DMS153 treated with DMSO at 0.1 percent for 48 hours (cell line): ENCODE measurements at regions not wholly inside any gene's neighbourhood (a gene's known extent, or its start where the extent isn't known, plus 50 kb on each side); places are given as distances from the start of the nearest gene placed in this dataset.
"Not testable (repeated sequence)": the region's sequence is repeated elsewhere in the genome, so short reads cannot be mapped to it uniquely, and the experiment has no call there.

Source experiments
- DNase-seq: peaks from one replicate; lab custom pipeline; 2025; ENCODE audit not compliant: unreplicated experiment; lab: John Stamatoyannopoulos, UW

- DNase-seq = no peak
These were observed 1156.0 kb downstream of the PCDH9 start for GRCh38 chr13:66074018-66074615.

GRCh38 chr13:66072097-66072496 is 1158.0 kb downstream of the PCDH9 start:
- not testable (repeated sequence) for DNase-seq

DNA sequence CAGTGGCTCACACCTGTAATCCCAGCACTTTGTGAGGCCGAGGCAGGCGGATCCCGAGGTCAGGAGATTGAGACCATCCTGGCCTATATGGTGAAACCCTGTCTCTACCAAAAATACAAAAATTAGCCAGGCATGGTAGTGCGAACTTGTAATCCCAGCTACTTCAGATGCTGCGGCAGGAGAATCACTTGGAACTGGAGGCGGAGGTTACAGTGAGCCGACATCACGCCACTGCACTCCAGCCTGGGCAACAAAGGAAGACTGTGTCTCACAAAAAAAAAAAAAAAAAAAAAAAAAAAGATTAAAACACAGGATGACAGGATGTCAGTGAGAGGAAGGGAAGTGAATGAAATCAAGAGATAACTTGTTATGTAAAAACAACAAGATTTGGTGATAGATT is 1158.5 kb downstream of the PCDH9 start:
- no peak for DNase-seq

DNA sequence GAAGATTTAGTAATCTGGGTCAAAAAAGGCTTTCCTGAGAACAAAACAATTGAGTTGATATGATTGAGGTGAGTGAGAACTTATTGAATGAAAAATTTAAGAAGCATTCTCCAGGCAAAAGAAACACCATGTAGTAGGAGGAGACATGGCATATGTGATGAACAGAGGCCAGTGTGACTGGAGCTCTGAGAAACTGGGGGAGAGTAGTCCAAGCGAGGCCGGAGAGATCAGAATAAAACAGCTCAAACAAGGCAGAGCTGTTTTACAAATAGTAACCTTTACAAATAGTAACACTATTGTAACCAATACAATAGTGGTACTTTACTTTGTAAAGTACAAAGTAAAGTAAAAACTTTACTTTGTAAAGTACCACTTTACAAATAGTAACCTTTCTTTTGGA is 1159.1 kb downstream of the PCDH9 start:
- DNase-seq = no peak

DNA sequence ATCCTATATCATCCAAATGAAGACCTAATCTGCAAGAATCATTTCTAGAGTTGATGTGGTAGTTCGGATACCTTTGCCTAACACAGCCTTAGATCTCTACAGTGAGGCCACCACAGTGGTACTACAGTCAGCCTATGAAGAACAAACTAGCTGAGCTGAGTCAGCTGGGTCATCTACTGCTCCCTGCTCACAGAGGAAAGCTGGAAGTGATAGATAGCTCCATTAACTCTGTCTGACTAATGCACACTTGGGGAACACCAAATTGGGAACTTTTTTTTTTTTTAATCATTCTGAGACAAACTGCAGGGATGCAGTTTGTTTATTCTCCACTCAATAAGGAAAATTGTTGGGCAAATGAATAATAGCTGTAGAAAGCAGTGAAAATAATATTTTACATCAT is 1160.6 kb downstream of the PCDH9 start:
- no peak for DNase-seq

DNA sequence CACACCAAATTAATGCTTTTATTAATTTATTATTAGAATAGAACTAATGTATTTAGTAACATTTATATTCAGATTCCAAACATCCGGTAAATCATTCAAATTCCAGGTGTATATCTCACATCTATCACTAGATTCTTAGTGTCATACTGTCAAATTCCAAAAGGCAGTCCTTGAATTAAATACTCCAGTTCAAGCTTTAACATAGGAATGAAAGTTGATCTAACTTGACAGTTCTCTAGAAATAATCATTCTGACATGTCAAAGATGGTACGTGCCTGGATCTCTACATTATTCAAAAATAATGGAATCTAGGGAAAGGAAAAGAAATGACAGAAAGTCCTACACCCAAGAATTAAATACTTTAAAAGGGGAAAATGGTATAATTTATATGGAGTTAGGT is 1161.5 kb downstream of the PCDH9 start:
- no peak for DNase-seq

DNA sequence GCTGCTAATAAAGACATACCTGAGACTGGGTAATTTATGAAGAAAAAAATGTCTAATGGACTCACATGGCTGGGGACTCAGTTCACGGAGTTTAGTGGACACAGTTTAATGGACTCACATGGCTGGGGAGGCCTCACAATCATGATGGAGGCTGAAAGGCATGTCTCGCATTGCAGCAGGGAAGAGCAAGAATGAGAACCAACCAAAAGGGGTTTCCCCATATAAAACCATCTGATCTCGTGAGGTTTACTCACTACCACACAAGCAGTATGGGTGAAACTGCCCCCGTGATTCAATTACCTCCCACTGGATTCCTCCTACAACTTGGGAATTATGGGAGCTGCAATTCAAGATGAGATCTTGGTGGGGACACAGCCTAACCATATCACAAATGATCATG is 1181.2 kb downstream of the PCDH9 start:
- DNase-seq = no peak

- no peak for DNase-seq
These were observed 1189.6 kb downstream of the PCDH9 start for GRCh38 chr13:66040506-66040905.

DNA sequence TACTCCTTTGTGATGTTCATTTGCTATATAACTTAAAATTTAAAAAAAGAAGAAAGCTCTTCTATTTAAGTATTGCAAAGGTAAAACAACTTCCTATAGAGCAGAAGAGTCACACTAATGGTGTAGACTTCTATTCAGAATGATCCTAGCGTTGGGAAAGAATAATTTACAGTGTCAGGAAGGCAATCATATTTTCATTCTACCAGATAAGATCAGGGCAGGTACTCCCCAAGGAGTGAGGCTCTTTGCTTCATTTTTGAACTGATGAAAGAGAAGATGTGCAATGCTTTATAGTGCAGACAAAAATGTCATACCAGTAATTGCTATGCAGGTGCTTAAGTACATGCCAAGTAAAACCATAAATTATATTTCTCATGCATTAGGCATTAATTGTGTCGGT is 1193.0 kb downstream of the PCDH9 start:
- DNase-seq = no peak

- DNase-seq = no peak
These were observed 1193.5 kb downstream of the PCDH9 start for GRCh38 chr13:66036636-66037035.

DNA sequence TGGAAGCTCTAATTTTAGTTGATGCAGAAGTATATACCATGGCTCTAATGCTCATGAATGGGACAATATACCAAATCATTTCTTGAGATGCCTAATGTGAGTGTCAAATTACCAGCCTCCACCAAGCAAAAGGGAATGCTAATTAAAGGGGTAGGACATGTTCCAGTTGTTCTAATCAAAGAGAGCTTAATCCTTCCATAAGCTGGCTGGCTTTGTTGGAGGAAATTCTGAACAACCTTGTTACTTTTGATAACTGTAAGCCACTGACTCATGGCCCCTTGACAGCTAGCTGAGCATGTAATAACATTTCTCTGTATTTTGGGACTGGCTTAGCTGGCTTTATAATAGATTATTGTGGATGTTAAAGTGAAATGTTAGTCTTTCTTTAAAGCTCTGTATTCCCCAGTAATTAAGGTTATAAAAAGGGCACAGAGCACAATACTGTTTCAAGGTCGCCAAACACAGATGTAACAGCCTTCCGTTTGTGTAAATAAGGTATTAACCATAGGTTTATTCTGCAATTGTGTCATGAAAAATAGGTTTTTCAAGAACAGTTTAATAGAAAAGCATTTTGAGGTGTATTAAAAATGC is 1194.0 kb downstream of the PCDH9 start:
- peak; percentile 77 for DNase-seq

GRCh38 chr13:66033924-66034323 is 1196.2 kb downstream of the PCDH9 start:
- DNase-seq = no peak

- no peak for DNase-seq
These were observed 1208.3 kb downstream of the PCDH9 start for GRCh38 chr13:66021846-66022245.

GRCh38 chr13:66014771-66015170 is 1215.4 kb downstream of the PCDH9 start:
- no peak for DNase-seq

DNA sequence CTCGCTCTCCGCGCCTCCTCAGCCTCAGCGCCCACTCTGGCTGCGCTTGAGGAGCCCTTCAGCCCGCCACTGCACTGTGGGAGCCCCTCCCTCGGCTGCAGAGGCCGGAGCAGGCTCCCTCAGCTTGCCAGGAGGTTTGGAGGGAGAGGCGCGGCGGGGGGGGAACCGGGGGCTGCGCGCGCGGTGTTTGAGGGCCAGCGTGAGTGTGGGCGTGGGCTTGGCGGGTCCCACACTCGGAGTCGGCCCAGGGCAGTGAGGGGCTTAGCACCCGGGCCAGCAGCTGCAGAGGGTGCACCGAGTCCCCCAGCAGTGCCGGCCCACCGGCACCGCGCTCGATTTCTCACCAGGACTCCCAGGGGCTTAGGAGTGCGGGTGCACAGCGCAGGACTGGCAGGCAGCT is 1220.9 kb downstream of the PCDH9 start:
- no peak for DNase-seq

- no peak for DNase-seq
These were observed 1226.6 kb downstream of the PCDH9 start for GRCh38 chr13:66003558-66003957.

DNA sequence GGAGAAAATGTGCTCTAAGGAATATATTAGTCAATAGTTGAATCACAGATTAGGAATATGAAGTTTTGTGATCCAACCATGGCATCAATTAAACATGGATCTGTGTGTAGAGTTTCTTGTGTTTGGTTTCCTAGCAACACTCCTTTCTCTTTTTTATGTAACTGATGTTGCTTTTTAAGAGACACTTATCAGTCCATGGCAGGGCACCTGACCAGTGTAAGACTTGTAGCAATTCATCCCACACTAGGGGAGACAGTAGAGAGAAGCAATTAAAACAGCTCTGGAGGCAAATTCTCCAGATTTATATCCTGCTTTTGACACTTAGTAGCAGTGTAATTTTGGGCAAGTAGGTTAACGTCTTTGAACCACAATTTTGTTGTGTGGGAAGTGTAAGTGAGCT is 1229.0 kb downstream of the PCDH9 start:
- DNase-seq = peak; percentile 40

DNA sequence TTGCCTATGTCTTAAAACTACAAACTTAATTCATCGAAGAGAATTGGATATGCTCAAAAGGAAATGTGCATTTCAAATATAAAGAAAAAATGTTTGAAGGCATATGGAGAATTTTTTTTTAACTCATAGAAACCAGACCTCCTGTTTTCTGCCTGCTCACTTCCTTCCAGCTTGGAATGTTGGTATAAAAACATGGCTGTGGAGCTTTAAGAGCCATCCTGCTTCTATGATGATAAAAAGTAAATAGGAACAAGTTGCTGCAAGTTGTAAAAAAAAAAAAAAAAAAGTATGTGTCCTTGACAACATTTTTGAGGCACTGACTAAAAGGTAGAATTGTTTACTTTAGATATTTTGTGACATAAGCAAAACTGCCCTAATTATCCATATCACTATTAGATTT is 1230.7 kb downstream of the PCDH9 start:
- no peak for DNase-seq

- no peak for DNase-seq
These were observed 1239.5 kb downstream of the PCDH9 start for GRCh38 chr13:65990684-65991083.

- DNase-seq = no peak
These were observed 1244.5 kb downstream of the PCDH9 start for GRCh38 chr13:65985612-65986011.

- no peak for DNase-seq
These were observed 1252.6 kb downstream of the PCDH9 start for GRCh38 chr13:65977525-65977924.

- DNase-seq = no peak
These were observed 1258.6 kb downstream of the PCDH9 start for GRCh38 chr13:65971541-65971940.

DNA sequence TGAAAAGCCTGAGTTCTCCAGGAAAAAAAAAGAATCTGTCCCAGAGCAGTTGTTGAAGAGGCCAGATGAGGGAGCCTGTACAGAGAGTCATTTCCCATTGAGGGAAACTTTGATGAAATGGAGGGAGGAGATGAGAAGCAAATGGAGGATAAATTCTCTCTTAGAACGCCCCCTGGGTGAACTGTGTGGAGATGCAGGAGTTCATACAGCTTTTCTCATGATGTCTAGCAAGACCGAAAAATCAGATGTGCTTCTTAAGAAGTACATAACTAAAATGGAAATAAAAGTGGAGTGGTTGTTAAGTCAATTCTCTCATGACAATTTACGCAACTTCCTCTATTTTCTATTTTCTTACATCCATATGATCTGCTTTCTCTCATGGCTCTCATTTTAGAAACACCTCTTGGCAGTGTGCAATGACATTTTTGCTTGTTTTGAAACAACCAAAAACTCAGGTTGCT is 1263.1 kb downstream of the PCDH9 start:
- no peak for DNase-seq
